Hepatocyte (in vitro differentiated cells): ENCODE measurements at regions not wholly inside any gene's neighbourhood (a gene's known extent, or its start where the extent isn't known, plus 50 kb on each side); places are given as distances from the start of the nearest gene placed in this dataset.

Experiments
- CTCF ChIP-seq: fragments of 200-600 bp; sonication (generic); IDR thresholded peaks from 2 replicates; pipeline ENCODE4 v1.5.1; 2016; ENCODE audit warnings: antibody characterized with exemption, mild to moderate bottlenecking; ENCODE audit not compliant: poor library complexity
- EZH2 ChIP-seq: fragments of 200-600 bp; sonication (generic); IDR thresholded peaks from 2 replicates; pipeline ENCODE4 v1.6.1; 2016; ENCODE audit warnings: antibody characterized with exemption, mild to moderate bottlenecking, borderline replicate concordance

- TF ChIP-seq EZH2 (no peak), CTCF (no peak)
These were observed 885.4 kb upstream of the EEF2KMT start for GRCh38 chr16:5982979-5983378.
